HL-60 (cell line): ENCODE measurements at regions not wholly inside any gene's neighbourhood (a gene's known extent, or its start where the extent isn't known, plus 50 kb on each side); places are given as distances from the start of the nearest gene placed in this dataset.

ENCODE experiments used
- DNase-seq, 2 experiments: peaks; one replicate each; pipeline ENCODE4 v3.0.0-alpha.2; 2010 to 2020; ENCODE audit warnings: low read depth in 1 of 2, low spot score in 1 of 2
- H3K27ac ChIP-seq: fragments of 250-450 bp; sonication (Bioruptor Pico); replicated peaks from 2 replicates; pipeline ENCODE4 v1.5.1; 2020; ENCODE audit warnings: mild to moderate bottlenecking, moderate library complexity
- H3K27me3 ChIP-seq: fragments of 250-450 bp; sonication (Bioruptor Pico); 2 replicates; pipeline ENCODE4 v1.5.1; 2021; ENCODE audit warnings: mild to moderate bottlenecking, moderate library complexity; ENCODE audit not compliant: insufficient read depth, poor library complexity, severe bottlenecking
- H3K4me3 ChIP-seq: replicated peaks from 2 replicates; pipeline ENCODE4 v1.5.1; 2011; ENCODE audit warnings: mild to moderate bottlenecking, control low read depth, low read length; ENCODE audit not compliant: insufficient read depth
- CTCF ChIP-seq: IDR thresholded peaks from one replicate; pipeline ENCODE4 v1.5.1; 2011; ENCODE audit warnings: low read length, control low read depth, inconsistent platforms; ENCODE audit not compliant: insufficient read depth
- GABPA ChIP-seq: IDR thresholded peaks from 2 replicates; pipeline ENCODE4 v1.6.1; 2012; ENCODE audit warnings: low read depth
- POLR2AphosphoS5 ChIP-seq: IDR thresholded peaks from 2 replicates; pipeline ENCODE4 v1.6.1; 2012; ENCODE audit warnings: low read depth
- REST ChIP-seq: IDR thresholded peaks from 2 replicates; pipeline ENCODE4 v1.6.1; 2012; ENCODE audit warnings: low read depth; ENCODE audit not compliant: insufficient replicate concordance
- SPI1 ChIP-seq: IDR thresholded peaks from 2 replicates; pipeline ENCODE4 v1.6.1; 2012; ENCODE audit warnings: low read depth, mild to moderate bottlenecking, borderline replicate concordance

- no peak overlapping the region for H3K27ac ChIP-seq
- TF ChIP-seq CTCF (no peak), GABPA (no peak), POLR2AphosphoS5 (no peak), SPI1 (no peak), REST (no peak)
- H3K4me3 ChIP-seq: no peak overlapping the region
- H3K27me3 ChIP-seq: no peaks in the 10 kb centered on the region
- DNase-seq: no peak
Measured at GRCh38 chr6:115681978-115682775, 378.5 kb downstream of the FRK start.

GRCh38 chr6:115680621-115681020 is 380.1 kb downstream of the FRK start:
- no peak for DNase-seq
- no peaks in the 10 kb centered on the region for H3K27me3 ChIP-seq
- no peak overlapping the region for H3K4me3 ChIP-seq
- H3K27ac ChIP-seq: no peak overlapping the region
- TF ChIP-seq POLR2AphosphoS5: no peak
- no peak for TF ChIP-seq SPI1
- TF ChIP-seq CTCF: no peak
- TF ChIP-seq REST: no peak
- TF ChIP-seq GABPA: no peak

DNA sequence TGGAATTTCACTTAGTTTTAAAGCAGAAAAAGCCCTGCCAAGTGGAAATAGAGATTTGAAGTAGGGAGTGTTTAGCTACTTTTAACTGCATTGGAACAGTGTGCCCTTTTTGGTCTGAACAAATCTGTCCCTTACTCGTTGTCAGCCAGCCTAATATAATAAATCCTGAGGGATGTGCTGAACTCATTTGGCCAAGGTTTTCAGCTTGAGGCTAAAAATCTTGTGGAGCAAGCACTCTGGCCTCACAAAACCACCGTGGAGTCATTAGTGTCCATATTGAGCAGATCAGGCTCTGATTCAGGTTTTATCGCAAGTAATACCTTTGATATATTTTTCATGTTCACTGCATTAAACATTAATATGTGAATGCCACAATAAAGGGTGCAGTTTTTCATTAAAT is 383.5 kb downstream of the FRK start:
- Histone ChIP-seq H3K4me3 (no peak overlapping the region), H3K27ac (no peak overlapping the region), H3K27me3 (no peaks in the 10 kb centered on the region)
- no peak for DNase-seq
- TF ChIP-seq REST: no peak
- TF ChIP-seq GABPA: no peak
- TF ChIP-seq CTCF: no peak
- TF ChIP-seq POLR2AphosphoS5: no peak
- TF ChIP-seq SPI1: no peak
